ENCODE measurements at regions not wholly inside any gene's neighbourhood (a gene's known extent, or its start where the extent isn't known, plus 50 kb on each side); places are given as distances from the start of the nearest gene placed in this dataset.

DNA sequence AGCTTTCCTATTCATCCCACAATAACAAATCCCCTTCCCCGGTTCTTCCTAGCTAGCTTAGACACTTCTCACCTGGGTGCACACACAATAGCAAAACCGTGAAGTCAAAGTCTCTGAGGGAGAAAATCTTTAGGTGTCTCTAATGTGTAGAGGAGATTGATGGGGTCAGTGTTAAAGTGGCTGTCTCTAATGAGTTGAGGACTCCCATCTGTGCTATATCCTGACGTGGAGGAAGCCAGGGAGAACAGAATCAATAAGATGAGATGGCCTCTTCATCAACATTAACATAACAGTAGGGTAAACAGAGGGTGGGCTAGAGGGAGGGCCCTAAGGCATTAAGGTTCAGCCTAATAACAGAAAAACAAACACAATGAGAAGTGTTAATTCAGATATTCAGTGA lies 120.4 kb downstream of the SLC5A7 start:
- Histone ChIP-seq H3K4me3 (ENCODE audit: low read length) (peak overlapping the region; percentile 29; the same call in 1 of the 2 replicates), H3K9ac (ENCODE audit: low read depth, low read length) (no peak overlapping the region), H3K9me3 (ENCODE audit: insufficient read depth, low read depth, low read length) (peaks cover 16% of the 10 kb centered on the region), H3K27me3 (ENCODE audit: insufficient read depth, low read length) (peaks cover 10% of the 10 kb centered on the region), H3K4me1 (ENCODE audit: insufficient read depth, low read length) (peaks cover 20% of the 10 kb centered on the region), H3K36me3 (ENCODE audit: insufficient read depth, low read depth, low read length) (no peaks in the 10 kb centered on the region), H3K27ac (ENCODE audit: low read length) (no peak overlapping the region)

DNA sequence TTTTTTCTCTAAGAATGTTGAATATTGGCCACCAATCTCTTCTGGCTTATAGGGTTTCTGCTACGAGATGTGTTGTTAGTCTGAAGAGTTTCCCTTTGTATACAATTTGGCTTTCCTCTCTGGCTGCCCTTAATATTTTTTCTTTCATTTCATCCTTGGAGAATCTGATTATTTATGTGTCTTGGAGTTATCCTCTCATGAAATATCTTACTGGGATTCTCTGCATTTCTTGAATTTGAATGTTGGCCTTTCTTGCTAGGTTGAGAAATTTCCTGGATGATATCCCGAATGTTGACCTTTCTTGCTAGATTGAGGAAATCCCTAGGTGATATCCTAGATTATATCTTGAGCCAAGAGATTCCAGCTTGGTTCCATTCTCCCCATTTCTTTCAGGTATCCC lies 125.6 kb downstream of the SLC5A7 start:
- peaks cover 14% of the 10 kb centered on the region for H3K4me1 ChIP-seq (ENCODE audit: insufficient read depth, low read length)
- H3K27me3 ChIP-seq (ENCODE audit: insufficient read depth, low read length), result no peaks in the 10 kb centered on the region
- H3K27ac ChIP-seq (ENCODE audit: low read length), result no peak overlapping the region
- H3K9me3 ChIP-seq (ENCODE audit: insufficient read depth, low read depth, low read length), result peaks cover 16% of the 10 kb centered on the region
- H3K36me3 ChIP-seq (ENCODE audit: insufficient read depth, low read depth, low read length), result no peaks in the 10 kb centered on the region
- H3K4me3 ChIP-seq (ENCODE audit: low read length), result no peak overlapping the region
- no peak overlapping the region for H3K9ac ChIP-seq (ENCODE audit: low read depth, low read length)

- Histone ChIP-seq H3K27ac (ENCODE audit: low read length) (no peak overlapping the region), H3K36me3 (ENCODE audit: insufficient read depth, low read depth, low read length) (no peaks in the 10 kb centered on the region)
Measured at GRCh38 chr2:108115868-108116267, 123.9 kb upstream of the SULT1C3 start.

GRCh38 chr2:108118996-108119395 lies 120.8 kb upstream of the SULT1C3 start:
- no peaks in the 10 kb centered on the region for H3K9me3 ChIP-seq (ENCODE audit: insufficient read depth, low read depth, low read length)
- no peak overlapping the region for H3K4me3 ChIP-seq (ENCODE audit: low read length)
- no peaks in the 10 kb centered on the region for H3K27me3 ChIP-seq (ENCODE audit: insufficient read depth, low read length)
- no peak overlapping the region for H3K27ac ChIP-seq (ENCODE audit: low read length)
- no peaks in the 10 kb centered on the region for H3K36me3 ChIP-seq (ENCODE audit: insufficient read depth, low read depth, low read length)
- no peak overlapping the region for H3K9ac ChIP-seq (ENCODE audit: low read depth, low read length)
- 0 out of 2 replicates have a peak, but pooled peaks cover 3% of the 10 kb centered on the region for H3K4me1 ChIP-seq (ENCODE audit: insufficient read depth, low read length)

More at GRCh38 chr2:108115868-108116267, 123.9 kb upstream of the SULT1C3 start:
- Histone ChIP-seq H3K9ac (ENCODE audit: low read depth, low read length) (no peak overlapping the region), H3K4me3 (ENCODE audit: low read length) (no peak overlapping the region), H3K4me1 (ENCODE audit: insufficient read depth, low read length) (peaks cover 7% of the 10 kb centered on the region; the same call in 1 of the 2 replicates), H3K9me3 (ENCODE audit: insufficient read depth, low read depth, low read length) (peaks cover 3% of the 10 kb centered on the region; the same call in 1 of the 2 replicates), H3K27me3 (ENCODE audit: insufficient read depth, low read length) (no peaks in the 10 kb centered on the region)

DNA sequence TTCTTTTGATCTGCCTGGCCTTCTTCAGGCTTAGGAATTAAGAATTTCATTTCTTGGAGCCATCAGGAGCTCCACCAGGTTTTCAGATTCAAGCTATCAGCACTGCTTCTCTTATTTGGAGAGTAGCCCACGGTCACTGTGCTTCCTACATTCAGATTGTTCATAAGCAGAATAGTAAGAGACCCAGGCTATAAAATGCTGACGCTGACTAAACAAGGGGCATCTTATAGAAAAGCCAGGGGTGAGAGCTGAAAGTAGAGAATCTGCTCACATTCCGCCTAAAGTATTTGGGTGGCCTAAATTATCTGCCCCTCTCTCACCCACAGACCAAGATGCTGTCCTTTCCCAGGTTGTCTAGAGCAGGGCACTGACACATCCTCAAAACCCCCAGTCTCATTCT lies 120.3 kb upstream of the SULT1C3 start:
- H3K27ac ChIP-seq (ENCODE audit: low read length), result no peak overlapping the region
- H3K4me1 ChIP-seq (ENCODE audit: insufficient read depth, low read length), result 0 out of 2 replicates have a peak, but pooled peaks cover 3% of the 10 kb centered on the region

GRCh38 chr2:108124736-108125495 lies 114.9 kb upstream of the SULT1C3 start:
- Histone ChIP-seq H3K36me3 (ENCODE audit: insufficient read depth, low read depth, low read length) (no peaks in the 10 kb centered on the region), H3K27me3 (ENCODE audit: insufficient read depth, low read length) (no peaks in the 10 kb centered on the region), H3K27ac (ENCODE audit: low read length) (no peak overlapping the region), H3K9ac (ENCODE audit: low read depth, low read length) (no peak overlapping the region), H3K4me1 (ENCODE audit: insufficient read depth, low read length) (peaks cover 3% of the 10 kb centered on the region; the same call in 1 of the 2 replicates), H3K4me3 (ENCODE audit: low read length) (no peak overlapping the region), H3K9me3 (ENCODE audit: insufficient read depth, low read depth, low read length) (no peaks in the 10 kb centered on the region)

More for the DNA sequence above, 120.3 kb upstream of the SULT1C3 start:
- no peak overlapping the region for H3K9ac ChIP-seq (ENCODE audit: low read depth, low read length)
- no peak overlapping the region for H3K4me3 ChIP-seq (ENCODE audit: low read length)
- H3K27me3 ChIP-seq (ENCODE audit: insufficient read depth, low read length), result no peaks in the 10 kb centered on the region
- H3K9me3 ChIP-seq (ENCODE audit: insufficient read depth, low read depth, low read length), result no peaks in the 10 kb centered on the region
- no peaks in the 10 kb centered on the region for H3K36me3 ChIP-seq (ENCODE audit: insufficient read depth, low read depth, low read length)

DNA sequence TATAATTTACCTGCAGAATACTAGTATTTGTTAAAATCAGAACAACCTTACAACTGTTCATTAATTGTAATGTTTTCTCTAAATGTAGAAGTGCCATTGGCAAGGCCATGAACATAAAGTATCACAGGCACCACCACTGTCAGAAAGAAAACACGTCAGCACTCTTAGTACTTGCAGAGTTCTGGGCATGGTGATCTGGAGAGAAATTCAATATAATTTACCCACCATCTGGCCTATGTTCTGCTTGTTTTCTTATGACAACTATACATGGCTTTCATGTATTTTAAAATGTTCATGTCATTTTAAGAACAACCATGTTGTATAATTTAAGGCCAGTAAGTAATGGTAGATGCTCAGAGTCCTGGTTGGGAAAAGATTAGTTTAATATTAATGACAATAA lies 114.2 kb upstream of the SULT1C3 start:
- Histone ChIP-seq H3K36me3 (ENCODE audit: insufficient read depth, low read depth, low read length) (no peaks in the 10 kb centered on the region), H3K4me1 (ENCODE audit: insufficient read depth, low read length) (peaks cover 3% of the 10 kb centered on the region; the same call in 1 of the 2 replicates), H3K27me3 (ENCODE audit: insufficient read depth, low read length) (no peaks in the 10 kb centered on the region), H3K27ac (ENCODE audit: low read length) (no peak overlapping the region), H3K9ac (ENCODE audit: low read depth, low read length) (no peak overlapping the region), H3K4me3 (ENCODE audit: low read length) (no peak overlapping the region), H3K9me3 (ENCODE audit: insufficient read depth, low read depth, low read length) (no peaks in the 10 kb centered on the region)

- H3K27ac ChIP-seq (ENCODE audit: low read length), result no peak overlapping the region
- H3K4me1 ChIP-seq (ENCODE audit: insufficient read depth, low read length), result peaks cover 3% of the 10 kb centered on the region; the same call in 1 of the 2 replicates
- H3K9me3 ChIP-seq (ENCODE audit: insufficient read depth, low read depth, low read length), result peaks cover 12% of the 10 kb centered on the region; the same call in 1 of the 2 replicates
- no peaks in the 10 kb centered on the region for H3K36me3 ChIP-seq (ENCODE audit: insufficient read depth, low read depth, low read length)
- no peaks in the 10 kb centered on the region for H3K27me3 ChIP-seq (ENCODE audit: insufficient read depth, low read length)
- no peak overlapping the region for H3K9ac ChIP-seq (ENCODE audit: low read depth, low read length)
- no peak overlapping the region for H3K4me3 ChIP-seq (ENCODE audit: low read length)
Measured at GRCh38 chr2:108128249-108128648, 111.5 kb upstream of the SULT1C3 start.

DNA sequence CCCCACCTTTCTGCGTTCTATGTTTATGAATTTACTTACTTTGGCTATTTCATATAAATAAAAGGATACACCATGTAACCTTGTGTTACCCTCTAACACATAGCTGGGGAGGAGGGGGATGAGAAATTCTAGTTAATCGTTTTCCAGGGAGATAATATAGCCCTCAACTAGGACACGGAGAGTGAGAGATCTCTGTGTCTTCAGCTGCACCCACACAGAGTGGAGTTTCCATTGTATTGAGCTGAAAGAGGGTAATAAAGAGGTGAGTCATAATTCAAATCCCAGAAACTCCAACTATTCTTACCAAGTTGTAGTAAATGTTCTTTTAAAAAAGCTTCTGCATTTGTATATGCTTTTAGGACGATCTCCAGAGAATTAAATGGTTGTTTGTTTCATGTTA lies 110.1 kb upstream of the SULT1C3 start:
- H3K27ac ChIP-seq (ENCODE audit: low read length), result no peak overlapping the region
- no peak overlapping the region for H3K9ac ChIP-seq (ENCODE audit: low read depth, low read length)
- H3K4me3 ChIP-seq (ENCODE audit: low read length), result peak overlapping the region; percentile 3; the same call in 1 of the 2 replicates
- H3K4me1 ChIP-seq (ENCODE audit: insufficient read depth, low read length), result peaks cover 3% of the 10 kb centered on the region; the same call in 1 of the 2 replicates
- no peaks in the 10 kb centered on the region for H3K36me3 ChIP-seq (ENCODE audit: insufficient read depth, low read depth, low read length)
- peaks cover 12% of the 10 kb centered on the region; the same call in 1 of the 2 replicates for H3K9me3 ChIP-seq (ENCODE audit: insufficient read depth, low read depth, low read length)
- H3K27me3 ChIP-seq (ENCODE audit: insufficient read depth, low read length), result no peaks in the 10 kb centered on the region

DNA sequence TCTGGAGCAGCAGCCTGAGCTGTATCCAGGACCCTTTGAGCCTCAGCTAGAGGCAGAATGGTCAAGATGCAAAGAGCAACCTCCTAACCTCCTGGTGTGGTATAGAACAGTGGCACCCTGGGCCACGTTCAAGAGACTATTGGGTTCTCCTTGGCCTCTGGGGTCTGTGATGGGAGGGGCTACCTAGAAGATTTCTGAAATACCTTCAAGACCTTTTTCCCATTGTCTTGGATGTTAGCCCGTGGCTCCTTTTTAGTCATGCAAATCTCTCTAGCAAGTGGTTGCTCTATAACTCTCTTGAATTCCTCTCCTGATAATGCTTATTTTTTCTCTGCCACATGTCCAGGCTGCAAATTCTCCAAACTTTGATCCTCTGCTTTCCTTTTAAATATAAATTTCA lies 106.3 kb upstream of the SULT1C3 start:
- no peaks in the 10 kb centered on the region for H3K27me3 ChIP-seq (ENCODE audit: insufficient read depth, low read length)
- no peak overlapping the region for H3K27ac ChIP-seq (ENCODE audit: low read length)
- no peak overlapping the region for H3K9ac ChIP-seq (ENCODE audit: low read depth, low read length)
- H3K4me3 ChIP-seq (ENCODE audit: low read length), result no peak overlapping the region
- no peaks in the 10 kb centered on the region for H3K36me3 ChIP-seq (ENCODE audit: insufficient read depth, low read depth, low read length)
- peaks cover 3% of the 10 kb centered on the region; the same call in 1 of the 2 replicates for H3K4me1 ChIP-seq (ENCODE audit: insufficient read depth, low read length)
- H3K9me3 ChIP-seq (ENCODE audit: insufficient read depth, low read depth, low read length), result peaks cover 12% of the 10 kb centered on the region; the same call in 1 of the 2 replicates

GRCh38 chr2:108139521-108139920 lies 100.2 kb upstream of the SULT1C3 start:
- no peak overlapping the region for H3K9ac ChIP-seq (ENCODE audit: low read depth, low read length)
- H3K36me3 ChIP-seq (ENCODE audit: insufficient read depth, low read depth, low read length), result no peaks in the 10 kb centered on the region
- no peak overlapping the region for H3K27ac ChIP-seq (ENCODE audit: low read length)
- H3K27me3 ChIP-seq (ENCODE audit: insufficient read depth, low read length), result no peaks in the 10 kb centered on the region
- no peak overlapping the region for H3K4me3 ChIP-seq (ENCODE audit: low read length)
- H3K4me1 ChIP-seq (ENCODE audit: insufficient read depth, low read length), result no peaks in the 10 kb centered on the region
- no peaks in the 10 kb centered on the region for H3K9me3 ChIP-seq (ENCODE audit: insufficient read depth, low read depth, low read length)

Data from iPS-20b (cell line).